C4-2B (cell line): ENCODE measurements at regions not wholly inside any gene's neighbourhood (a gene's known extent, or its start where the extent isn't known, plus 50 kb on each side); places are given as distances from the start of the nearest gene placed in this dataset.
A peak's percentile ranks its signal among the peaks of the same experiment; 100 is the strongest.

Source experiments
- ZFX ChIP-seq: fragments of 450-650 bp; IDR thresholded peaks from 2 replicates; pipeline ENCODE4 v1.6.1; 2017
- TF ChIP-seq, protein P1 (sequence below): fragments of 450-650 bp; conservative IDR thresholded peaks from 2 replicates; pipeline ENCODE4 v1.5.1; 2017; ENCODE audit warnings: mild to moderate bottlenecking

DNA sequence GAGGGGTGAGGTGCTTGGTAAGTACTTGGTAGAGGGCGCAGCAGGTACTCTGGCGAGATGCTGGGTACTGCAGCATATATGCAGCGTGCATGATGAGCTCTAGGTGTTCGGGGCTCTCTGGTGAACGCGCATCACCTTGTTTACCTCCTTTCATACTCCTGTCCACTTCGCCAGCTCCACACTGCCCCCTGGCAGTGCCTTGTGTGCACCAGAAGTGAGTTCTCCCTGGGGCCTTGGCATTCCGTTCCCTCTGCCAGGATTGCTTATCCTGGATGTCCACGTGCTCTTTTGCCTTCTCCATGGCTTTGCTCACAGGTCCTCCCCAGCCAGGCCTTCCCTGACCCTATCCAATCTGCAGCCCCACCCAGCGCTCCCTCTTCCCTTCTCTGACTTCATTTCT, 154.2 kb downstream of the MRM1 start:
- TF ChIP-seq, protein P1, sequence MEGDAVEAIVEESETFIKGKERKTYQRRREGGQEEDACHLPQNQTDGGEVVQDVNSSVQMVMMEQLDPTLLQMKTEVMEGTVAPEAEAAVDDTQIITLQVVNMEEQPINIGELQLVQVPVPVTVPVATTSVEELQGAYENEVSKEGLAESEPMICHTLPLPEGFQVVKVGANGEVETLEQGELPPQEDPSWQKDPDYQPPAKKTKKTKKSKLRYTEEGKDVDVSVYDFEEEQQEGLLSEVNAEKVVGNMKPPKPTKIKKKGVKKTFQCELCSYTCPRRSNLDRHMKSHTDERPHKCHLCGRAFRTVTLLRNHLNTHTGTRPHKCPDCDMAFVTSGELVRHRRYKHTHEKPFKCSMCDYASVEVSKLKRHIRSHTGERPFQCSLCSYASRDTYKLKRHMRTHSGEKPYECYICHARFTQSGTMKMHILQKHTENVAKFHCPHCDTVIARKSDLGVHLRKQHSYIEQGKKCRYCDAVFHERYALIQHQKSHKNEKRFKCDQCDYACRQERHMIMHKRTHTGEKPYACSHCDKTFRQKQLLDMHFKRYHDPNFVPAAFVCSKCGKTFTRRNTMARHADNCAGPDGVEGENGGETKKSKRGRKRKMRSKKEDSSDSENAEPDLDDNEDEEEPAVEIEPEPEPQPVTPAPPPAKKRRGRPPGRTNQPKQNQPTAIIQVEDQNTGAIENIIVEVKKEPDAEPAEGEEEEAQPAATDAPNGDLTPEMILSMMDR: peak; percentile 70
- TF ChIP-seq ZFX: no peak
